ENCODE measurements at regions not wholly inside any gene's neighbourhood (a gene's known extent, or its start where the extent isn't known, plus 50 kb on each side); places are given as distances from the start of the nearest gene placed in this dataset.

DNA sequence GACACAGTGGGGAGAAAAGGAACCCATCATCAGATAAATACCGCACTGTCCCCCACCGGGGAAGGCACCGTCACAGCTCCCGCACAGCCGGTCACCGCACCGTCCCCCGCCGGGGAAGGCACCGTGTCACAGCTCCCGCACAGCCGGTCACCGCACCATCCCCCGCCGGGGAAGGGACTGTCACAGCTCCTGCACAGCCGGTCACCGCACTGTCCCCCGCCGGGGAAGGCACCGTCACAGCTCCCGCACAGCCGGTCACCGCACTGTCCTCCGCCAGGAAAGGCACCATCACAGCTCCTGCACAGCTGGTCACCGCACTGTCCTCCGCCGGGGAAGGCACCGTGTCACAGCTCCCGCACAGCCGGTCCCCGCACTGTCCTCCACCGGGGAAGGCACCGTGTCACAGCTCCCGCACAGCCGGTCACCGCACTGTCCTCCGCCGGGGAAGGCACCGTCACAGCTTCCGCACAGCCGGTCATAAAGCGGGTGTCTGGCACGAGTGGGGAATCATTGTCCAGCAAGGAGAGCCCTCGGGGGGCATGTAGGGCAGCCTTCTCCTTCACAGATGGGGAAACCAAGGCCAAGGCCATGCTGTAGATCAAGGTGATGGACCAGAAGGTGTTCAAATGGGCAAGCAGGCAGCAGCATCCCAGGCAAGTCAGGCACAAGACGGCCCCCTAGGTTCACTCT lies 280.1 kb downstream of the NPHP4 start:
- DNase-seq (no peak), ATAC-seq (ENCODE audit: low read depth) (no peak)
- intact Hi-C loops (cut with micrococcal nuclease), result no loop called here
- Histone ChIP-seq H3K4me3 (ENCODE audit: control extremely low read depth in 1 of 5, extremely low read depth in 1 of 5, insufficient read depth in 1 of 5, low read depth in 2 of 5, low read length in 4 of 5) (no peak overlapping the region), H3K27ac (ENCODE audit: low read length in 2 of 2) (no peak overlapping the region), H2AFZ (ENCODE audit: insufficient read depth, low read depth, low read length, poor library complexity, severe bottlenecking) (no peak overlapping the region), H4K20me1 (ENCODE audit: control insufficient read depth, insufficient read depth, low read length, poor library complexity, severe bottlenecking) (no peaks in the 10 kb centered on the region), H3K9me3 (ENCODE audit: control extremely low read depth in 1 of 3, control insufficient read depth in 2 of 3, insufficient read depth in 1 of 3, low read length in 2 of 3) (peaks cover 0 to 34% (median 0%) of the 10 kb centered on the region in 3 donors), H3K79me2 (ENCODE audit: control insufficient read depth, insufficient read depth, low read length) (no peaks in the 10 kb centered on the region), H3K4me1 (ENCODE audit: control insufficient read depth in 2 of 2, insufficient read depth in 2 of 2, low read length in 2 of 2) (peaks cover 0 to 15% of the 10 kb centered on the region in 2 donors), H3K9ac (ENCODE audit: low read length) (no peak overlapping the region), H3K36me3 (replicated peaks in 1 of 2; ENCODE audit: control extremely low read depth in 1 of 2, control insufficient read depth in 1 of 2, extremely low read depth in 1 of 2, insufficient read depth in 2 of 2, low read length in 1 of 2) (no peaks in the 10 kb centered on the region), H3K4me2 (replicated peaks; ENCODE audit: low read depth, low read length, poor library complexity, severe bottlenecking) (no peak overlapping the region), H3K27me3 (replicated peaks in 1 of 4; ENCODE audit: control extremely low read depth in 1 of 4, control insufficient read depth in 3 of 4, insufficient read depth in 4 of 4, low read length in 3 of 4) (peaks cover 0 to 7% (median 0%) of the 10 kb centered on the region in 4 experiments)
- H3K27ac Mint-ChIP-seq, result no peak overlapping the region
- no peak for TF ChIP-seq EZH2 (IDR thresholded peaks at IDR 0.05; ENCODE audit: borderline replicate concordance, insufficient read depth, low read depth, low read length, poor library complexity, severe bottlenecking)
- TF ChIP-seq, protein P1, sequence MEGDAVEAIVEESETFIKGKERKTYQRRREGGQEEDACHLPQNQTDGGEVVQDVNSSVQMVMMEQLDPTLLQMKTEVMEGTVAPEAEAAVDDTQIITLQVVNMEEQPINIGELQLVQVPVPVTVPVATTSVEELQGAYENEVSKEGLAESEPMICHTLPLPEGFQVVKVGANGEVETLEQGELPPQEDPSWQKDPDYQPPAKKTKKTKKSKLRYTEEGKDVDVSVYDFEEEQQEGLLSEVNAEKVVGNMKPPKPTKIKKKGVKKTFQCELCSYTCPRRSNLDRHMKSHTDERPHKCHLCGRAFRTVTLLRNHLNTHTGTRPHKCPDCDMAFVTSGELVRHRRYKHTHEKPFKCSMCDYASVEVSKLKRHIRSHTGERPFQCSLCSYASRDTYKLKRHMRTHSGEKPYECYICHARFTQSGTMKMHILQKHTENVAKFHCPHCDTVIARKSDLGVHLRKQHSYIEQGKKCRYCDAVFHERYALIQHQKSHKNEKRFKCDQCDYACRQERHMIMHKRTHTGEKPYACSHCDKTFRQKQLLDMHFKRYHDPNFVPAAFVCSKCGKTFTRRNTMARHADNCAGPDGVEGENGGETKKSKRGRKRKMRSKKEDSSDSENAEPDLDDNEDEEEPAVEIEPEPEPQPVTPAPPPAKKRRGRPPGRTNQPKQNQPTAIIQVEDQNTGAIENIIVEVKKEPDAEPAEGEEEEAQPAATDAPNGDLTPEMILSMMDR (IDR thresholded peaks at IDR 0.05), result no peak
- WGBS (ENCODE audit: insufficient coverage), result 97% methylated on average over 45 of the region's 45 CpGs
- no peaks in the 10 kb centered on the region for H3K4me1 Mint-ChIP-seq
- ChIA-PET CTCF (no interaction called here), POLR2A (no interaction called here)
- peaks cover 7% of the 10 kb centered on the region for H3K9me3 Mint-ChIP-seq (ENCODE audit: insufficient read depth)
- H3K27me3 Mint-ChIP-seq, result peaks cover 6% of the 10 kb centered on the region
- H3K4me3 Mint-ChIP-seq, result no peak overlapping the region

DNA sequence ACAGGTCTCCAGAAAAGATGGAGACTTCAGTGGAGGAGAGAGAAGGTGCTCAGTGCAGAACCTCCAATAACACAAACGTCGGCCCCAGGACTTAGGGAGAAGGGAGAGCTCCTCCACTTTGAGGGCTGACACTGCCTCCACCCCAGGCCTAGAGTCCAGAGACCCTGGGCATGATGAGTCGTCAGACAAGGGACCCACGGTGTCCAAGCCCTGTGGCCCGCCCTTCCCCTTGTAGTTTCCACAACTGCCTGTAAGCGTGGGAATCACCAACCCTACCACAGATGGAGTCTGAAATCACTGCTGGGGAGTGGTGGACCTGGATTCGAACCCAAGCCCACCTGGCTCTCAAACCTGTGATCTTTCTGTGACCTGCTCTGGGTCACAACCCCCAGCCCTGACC lies 281.1 kb downstream of the NPHP4 start:
- no peak overlapping the region for H3K4me3 ChIP-seq (ENCODE audit: control extremely low read depth in 1 of 5, extremely low read depth in 1 of 5, insufficient read depth in 1 of 5, low read depth in 2 of 5, low read length in 4 of 5)
- no peak for TF ChIP-seq EZH2 (IDR thresholded peaks at IDR 0.05; ENCODE audit: borderline replicate concordance, insufficient read depth, low read depth, low read length, poor library complexity, severe bottlenecking)
- TF ChIP-seq, protein P1 (IDR thresholded peaks at IDR 0.05), result no peak
- no peak overlapping the region for H2AFZ ChIP-seq (ENCODE audit: insufficient read depth, low read depth, low read length, poor library complexity, severe bottlenecking)
- Mint-ChIP-seq H3K4me1 (no peaks in the 10 kb centered on the region), H3K4me3 (no peak overlapping the region), H3K27ac (no peak overlapping the region), H3K9me3 (ENCODE audit: insufficient read depth) (peaks cover 7% of the 10 kb centered on the region), H3K27me3 (no peaks in the 10 kb centered on the region)
- H3K4me2 ChIP-seq (replicated peaks; ENCODE audit: low read depth, low read length, poor library complexity, severe bottlenecking), result no peak overlapping the region
- CTCF ChIA-PET, result no interaction called here
- H3K36me3 ChIP-seq (replicated peaks in 1 of 2; ENCODE audit: control extremely low read depth in 1 of 2, control insufficient read depth in 1 of 2, extremely low read depth in 1 of 2, insufficient read depth in 2 of 2, low read length in 1 of 2), result no peaks in the 10 kb centered on the region
- H4K20me1 ChIP-seq (ENCODE audit: control insufficient read depth, insufficient read depth, low read length, poor library complexity, severe bottlenecking), result no peaks in the 10 kb centered on the region
- H3K9me3 ChIP-seq (ENCODE audit: control extremely low read depth in 1 of 3, control insufficient read depth in 2 of 3, insufficient read depth in 1 of 3, low read length in 2 of 3), result peaks cover 0 to 34% (median 0%) of the 10 kb centered on the region in 3 donors
- H3K27ac ChIP-seq (ENCODE audit: low read length in 2 of 2), result no peak overlapping the region
- peaks cover 0 to 1% (median 0%) of the 10 kb centered on the region in 4 experiments for H3K27me3 ChIP-seq (replicated peaks in 1 of 4; ENCODE audit: control extremely low read depth in 1 of 4, control insufficient read depth in 3 of 4, insufficient read depth in 4 of 4, low read length in 3 of 4)
- 67% methylated on average over 2 of the region's 7 CpGs for WGBS (ENCODE audit: insufficient coverage)
- ATAC-seq (ENCODE audit: low read depth) (no peak), DNase-seq (no peak)
- POLR2A ChIA-PET, result no interaction called here
- intact Hi-C loops (cut with micrococcal nuclease), result no loop called here
- H3K9ac ChIP-seq (ENCODE audit: low read length), result no peak overlapping the region
- peaks cover 0 to 15% of the 10 kb centered on the region in 2 donors for H3K4me1 ChIP-seq (ENCODE audit: control insufficient read depth in 2 of 2, insufficient read depth in 2 of 2, low read length in 2 of 2)
- H3K79me2 ChIP-seq (ENCODE audit: control insufficient read depth, insufficient read depth, low read length), result no peaks in the 10 kb centered on the region
